Ishikawa (cell line): ENCODE measurements at regions not wholly inside any gene's neighbourhood (a gene's known extent, or its start where the extent isn't known, plus 50 kb on each side); places are given as distances from the start of the nearest gene placed in this dataset.

Source experiments
- CREB1 ChIP-seq: IDR thresholded peaks from 2 replicates; pipeline ENCODE4 v1.6.1; 2012; ENCODE audit warnings: low read depth
- EGR1 ChIP-seq: IDR thresholded peaks from 2 replicates; pipeline ENCODE4 v1.6.1; 2012
- TCF12 ChIP-seq: IDR thresholded peaks from 2 replicates; pipeline ENCODE4 v1.6.1; 2012; ENCODE audit warnings: low read depth

DNA sequence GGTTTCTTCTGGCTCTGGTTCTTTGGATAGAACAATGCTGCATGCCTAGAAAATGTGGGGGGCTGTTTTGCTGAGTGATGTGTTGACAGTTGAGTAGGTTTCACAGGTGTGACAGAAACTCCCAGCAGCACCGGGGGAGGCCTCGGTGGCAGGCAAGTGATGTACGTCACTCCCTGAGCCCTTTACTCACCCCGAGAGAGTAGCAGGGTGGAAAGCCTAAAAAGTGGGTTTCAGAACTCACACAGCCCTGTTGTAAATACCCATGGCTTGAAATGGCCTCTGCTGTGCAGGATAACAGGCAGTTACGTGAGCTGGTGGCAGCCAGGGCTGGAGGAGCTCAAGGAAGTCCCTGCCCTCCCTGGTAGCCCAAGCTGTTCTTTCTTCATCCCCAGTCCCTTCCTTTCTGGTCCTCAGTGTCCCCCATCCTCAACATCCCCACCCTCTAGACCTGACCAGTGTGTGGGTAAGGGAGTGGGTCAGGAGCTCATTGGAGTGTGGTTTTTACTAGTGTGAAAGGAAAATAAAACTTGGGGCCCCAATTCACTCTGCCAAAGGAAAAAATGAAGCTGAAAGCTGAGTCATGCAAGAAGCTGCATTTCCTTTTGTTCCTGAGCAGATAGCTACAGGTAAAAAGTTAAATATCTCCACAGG, 258.1 kb downstream of the STK31 start:
- no peak for TF ChIP-seq EGR1
- no peak for TF ChIP-seq CREB1
- no peak for TF ChIP-seq TCF12
